GM12878 (cell line): ENCODE measurements at regions not wholly inside any gene's neighbourhood (a gene's known extent, or its start where the extent isn't known, plus 50 kb on each side); places are given as distances from the start of the nearest gene placed in this dataset.

Experiments
- BMI1 ChIP-seq: fragments of 450-650 bp; IDR thresholded peaks from 2 replicates; pipeline ENCODE4 v1.6.1; 2016; ENCODE audit warnings: mild to moderate bottlenecking, moderate library complexity, borderline replicate concordance
- CHD2 ChIP-seq: IDR thresholded peaks from 2 replicates; pipeline ENCODE4 v1.6.1; 2011; ENCODE audit warnings: low read depth, low read length, improper control_type of control experiment, borderline replicate concordance
- ELK1 ChIP-seq: IDR thresholded peaks from 2 replicates; pipeline ENCODE4 v1.6.1; 2012; ENCODE audit warnings: low read depth, low read length, improper control_type of control experiment
- EP300 ChIP-seq, 2 experiments: fragments of 150-350 bp in 1 of 2; IDR thresholded peaks; 2 replicates each; pipeline ENCODE4 v1.6.1; 2011 to 2012; ENCODE audit warnings: low read depth in 2 of 2, low read length in 2 of 2, borderline replicate concordance in 1 of 2, improper control_type of control experiment in 1 of 2, inconsistent platforms in 1 of 2; ENCODE audit not compliant: control insufficient read depth in 1 of 2
- HDGF ChIP-seq: fragments of 450-650 bp; IDR thresholded peaks from 2 replicates; pipeline ENCODE4 v1.6.1; 2016; ENCODE audit warnings: antibody characterized with exemption
- PAX8 ChIP-seq: fragments of 450-650 bp; IDR thresholded peaks from 2 replicates; pipeline ENCODE4 v1.6.1; 2017; ENCODE audit warnings: mild to moderate bottlenecking, moderate library complexity
- PRDM15 ChIP-seq: fragments of 450-650 bp; formaldehyde crosslinking; IDR thresholded peaks from 2 replicates; pipeline ENCODE4 v1.4.0; 2020; ENCODE audit warnings: mild to moderate bottlenecking, moderate library complexity
- RB1 ChIP-seq: fragments of 450-650 bp; formaldehyde crosslinking; IDR thresholded peaks from 2 replicates; pipeline ENCODE4 v1.6.1; 2017; ENCODE audit warnings: mild to moderate bottlenecking, borderline replicate concordance
- SRF ChIP-seq, 2 experiments: IDR thresholded peaks; 2 replicates each; pipeline ENCODE4 v1.6.1; 2011; ENCODE audit warnings: low read depth in 2 of 2, low read length in 2 of 2, mild to moderate bottlenecking in 1 of 2, moderate library complexity in 1 of 2
- ZNF217 ChIP-seq: fragments of 450-650 bp; IDR thresholded peaks from 2 replicates; pipeline ENCODE4 v1.6.1; 2017; ENCODE audit warnings: antibody characterized with exemption, mild to moderate bottlenecking
- TF ChIP-seq, protein P1 (sequence below): IDR thresholded peaks from 2 replicates; pipeline ENCODE4 v1.6.1; 2012; ENCODE audit warnings: improper control_type of control experiment, low read depth, low read length; ENCODE audit not compliant: insufficient replicate concordance
- TF ChIP-seq, protein P2 (sequence below): fragments of 450-650 bp; formaldehyde crosslinking; IDR thresholded peaks from 2 replicates; pipeline ENCODE4 v1.4.0; 2022; ENCODE audit warnings: mild to moderate bottlenecking, moderate library complexity
- TF ChIP-seq, protein P3 (sequence below): IDR thresholded peaks from 2 replicates; pipeline ENCODE4 v1.6.1; 2011; ENCODE audit warnings: borderline replicate concordance, low read depth, mild to moderate bottlenecking, moderate library complexity, mixed read lengths, low read length; ENCODE audit not compliant: insufficient read depth; ENCODE audit errors: extremely low read length

- TF ChIP-seq, protein P1, sequence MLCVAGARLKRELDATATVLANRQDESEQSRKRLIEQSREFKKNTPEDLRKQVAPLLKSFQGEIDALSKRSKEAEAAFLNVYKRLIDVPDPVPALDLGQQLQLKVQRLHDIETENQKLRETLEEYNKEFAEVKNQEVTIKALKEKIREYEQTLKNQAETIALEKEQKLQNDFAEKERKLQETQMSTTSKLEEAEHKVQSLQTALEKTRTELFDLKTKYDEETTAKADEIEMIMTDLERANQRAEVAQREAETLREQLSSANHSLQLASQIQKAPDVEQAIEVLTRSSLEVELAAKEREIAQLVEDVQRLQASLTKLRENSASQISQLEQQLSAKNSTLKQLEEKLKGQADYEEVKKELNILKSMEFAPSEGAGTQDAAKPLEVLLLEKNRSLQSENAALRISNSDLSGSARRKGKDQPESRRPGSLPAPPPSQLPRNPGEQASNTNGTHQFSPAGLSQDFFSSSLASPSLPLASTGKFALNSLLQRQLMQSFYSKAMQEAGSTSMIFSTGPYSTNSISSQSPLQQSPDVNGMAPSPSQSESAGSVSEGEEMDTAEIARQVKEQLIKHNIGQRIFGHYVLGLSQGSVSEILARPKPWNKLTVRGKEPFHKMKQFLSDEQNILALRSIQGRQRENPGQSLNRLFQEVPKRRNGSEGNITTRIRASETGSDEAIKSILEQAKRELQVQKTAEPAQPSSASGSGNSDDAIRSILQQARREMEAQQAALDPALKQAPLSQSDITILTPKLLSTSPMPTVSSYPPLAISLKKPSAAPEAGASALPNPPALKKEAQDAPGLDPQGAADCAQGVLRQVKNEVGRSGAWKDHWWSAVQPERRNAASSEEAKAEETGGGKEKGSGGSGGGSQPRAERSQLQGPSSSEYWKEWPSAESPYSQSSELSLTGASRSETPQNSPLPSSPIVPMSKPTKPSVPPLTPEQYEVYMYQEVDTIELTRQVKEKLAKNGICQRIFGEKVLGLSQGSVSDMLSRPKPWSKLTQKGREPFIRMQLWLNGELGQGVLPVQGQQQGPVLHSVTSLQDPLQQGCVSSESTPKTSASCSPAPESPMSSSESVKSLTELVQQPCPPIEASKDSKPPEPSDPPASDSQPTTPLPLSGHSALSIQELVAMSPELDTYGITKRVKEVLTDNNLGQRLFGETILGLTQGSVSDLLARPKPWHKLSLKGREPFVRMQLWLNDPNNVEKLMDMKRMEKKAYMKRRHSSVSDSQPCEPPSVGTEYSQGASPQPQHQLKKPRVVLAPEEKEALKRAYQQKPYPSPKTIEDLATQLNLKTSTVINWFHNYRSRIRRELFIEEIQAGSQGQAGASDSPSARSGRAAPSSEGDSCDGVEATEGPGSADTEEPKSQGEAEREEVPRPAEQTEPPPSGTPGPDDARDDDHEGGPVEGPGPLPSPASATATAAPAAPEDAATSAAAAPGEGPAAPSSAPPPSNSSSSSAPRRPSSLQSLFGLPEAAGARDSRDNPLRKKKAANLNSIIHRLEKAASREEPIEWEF = no peak
- TF ChIP-seq PRDM15 (CRISPR knock-in tag) = no peak
- no peak for TF ChIP-seq RB1
- TF ChIP-seq EP300 (IDR thresholded peaks at IDR 0.05; ENCODE audit: borderline replicate concordance in 1 of 2, control insufficient read depth in 1 of 2, low read depth in 2 of 2, low read length in 2 of 2) = 0 out of 4 replicates have a peak, but pooled peaks of 1 of the 2 experiments have one; percentile 26
- no peak for TF ChIP-seq ELK1
- TF ChIP-seq BMI1 = no peak
- TF ChIP-seq, protein P2, sequence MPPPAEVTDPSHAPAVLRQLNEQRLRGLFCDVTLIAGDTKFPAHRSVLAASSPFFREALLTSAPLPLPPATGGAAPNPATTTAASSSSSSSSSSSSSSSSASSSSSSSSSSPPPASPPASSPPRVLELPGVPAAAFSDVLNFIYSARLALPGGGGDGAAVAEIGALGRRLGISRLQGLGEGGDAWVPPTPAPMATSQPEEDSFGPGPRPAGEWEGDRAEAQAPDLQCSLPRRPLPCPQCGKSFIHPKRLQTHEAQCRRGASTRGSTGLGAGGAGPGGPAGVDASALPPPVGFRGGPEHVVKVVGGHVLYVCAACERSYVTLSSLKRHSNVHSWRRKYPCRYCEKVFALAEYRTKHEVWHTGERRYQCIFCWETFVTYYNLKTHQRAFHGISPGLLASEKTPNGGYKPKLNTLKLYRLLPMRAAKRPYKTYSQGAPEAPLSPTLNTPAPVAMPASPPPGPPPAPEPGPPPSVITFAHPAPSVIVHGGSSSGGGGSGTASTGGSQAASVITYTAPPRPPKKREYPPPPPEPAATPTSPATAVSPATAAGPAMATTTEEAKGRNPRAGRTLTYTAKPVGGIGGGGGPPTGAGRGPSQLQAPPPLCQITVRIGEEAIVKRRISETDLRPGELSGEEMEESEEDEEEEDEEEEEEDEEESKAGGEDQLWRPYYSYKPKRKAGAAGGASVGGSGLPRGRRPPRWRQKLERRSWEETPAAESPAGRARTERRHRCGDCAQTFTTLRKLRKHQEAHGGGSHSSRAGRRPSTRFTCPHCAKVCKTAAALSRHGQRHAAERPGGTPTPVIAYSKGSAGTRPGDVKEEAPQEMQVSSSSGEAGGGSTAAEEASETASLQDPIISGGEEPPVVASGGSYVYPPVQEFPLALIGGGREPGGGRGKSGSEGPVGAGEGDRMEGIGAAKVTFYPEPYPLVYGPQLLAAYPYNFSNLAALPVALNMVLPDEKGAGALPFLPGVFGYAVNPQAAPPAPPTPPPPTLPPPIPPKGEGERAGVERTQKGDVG (CRISPR knock-in tag) = no peak
- TF ChIP-seq SRF (IDR thresholded peaks at IDR 0.05; ENCODE audit: low read depth in 2 of 2, low read length in 2 of 2) = no peak
- TF ChIP-seq ZNF217 = no peak
- TF ChIP-seq CHD2 = no peak
- TF ChIP-seq HDGF = no peak
- TF ChIP-seq, protein P3, sequence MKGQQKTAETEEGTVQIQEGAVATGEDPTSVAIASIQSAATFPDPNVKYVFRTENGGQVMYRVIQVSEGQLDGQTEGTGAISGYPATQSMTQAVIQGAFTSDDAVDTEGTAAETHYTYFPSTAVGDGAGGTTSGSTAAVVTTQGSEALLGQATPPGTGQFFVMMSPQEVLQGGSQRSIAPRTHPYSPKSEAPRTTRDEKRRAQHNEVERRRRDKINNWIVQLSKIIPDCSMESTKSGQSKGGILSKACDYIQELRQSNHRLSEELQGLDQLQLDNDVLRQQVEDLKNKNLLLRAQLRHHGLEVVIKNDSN = no peak
- TF ChIP-seq PAX8 = no peak
These were observed 127.5 kb upstream of the SLC1A4 start (continued) for GRCh38 chr2:64861452-64862397.
